ENCODE measurements at regions not wholly inside any gene's neighbourhood (a gene's known extent, or its start where the extent isn't known, plus 50 kb on each side); places are given as distances from the start of the nearest gene placed in this dataset.

DNA sequence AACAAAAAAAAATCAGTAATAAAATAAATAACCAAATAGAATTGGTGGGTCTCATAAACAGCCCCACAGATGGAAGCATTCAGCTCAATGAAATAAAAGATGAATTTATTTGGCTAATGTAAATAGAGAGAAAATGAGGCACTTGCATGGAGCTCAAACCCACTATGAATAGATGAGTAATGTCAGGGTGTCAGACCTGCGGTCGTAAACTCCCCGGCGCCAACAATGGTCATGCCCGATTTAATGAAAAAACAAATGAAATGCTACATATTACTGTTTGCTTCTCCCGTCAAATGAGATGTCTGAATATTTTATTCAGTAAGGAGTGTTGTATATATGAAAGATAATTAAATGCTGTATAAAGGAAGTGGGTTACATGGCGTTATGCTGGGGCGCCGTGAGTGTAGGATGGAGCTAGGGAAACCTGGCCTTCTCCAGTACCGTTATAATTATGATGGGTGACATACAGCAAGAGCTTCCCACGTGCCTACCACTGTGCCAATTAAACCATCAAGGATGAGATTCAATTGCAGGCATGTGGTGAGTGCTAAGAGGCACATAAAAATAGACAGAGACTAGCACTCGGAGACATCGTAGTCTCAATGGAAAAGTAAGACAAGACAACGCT is 648.1 kb downstream of the BCL11B start:
- DNase-seq (ENCODE audit: low read depth) = no peak

DNA sequence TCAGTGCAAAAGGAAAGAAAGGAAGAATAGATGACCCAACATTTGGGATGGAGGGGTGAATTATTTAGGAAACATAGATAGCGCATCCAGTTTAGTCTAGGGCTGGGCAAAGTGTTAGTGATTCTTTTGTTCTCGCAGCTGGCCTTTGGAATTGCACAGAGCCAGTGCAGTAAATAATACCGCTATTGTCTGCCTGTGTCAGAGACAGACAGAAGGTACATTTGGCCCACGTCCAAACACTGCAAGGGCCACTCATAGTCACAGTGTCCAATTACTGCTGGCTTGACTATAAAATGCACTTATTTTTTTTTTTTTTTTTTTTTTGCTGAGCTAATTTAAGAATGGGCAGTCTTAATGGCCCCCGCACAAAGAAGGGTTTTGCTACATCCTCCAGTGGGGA is 638.6 kb downstream of the BCL11B start:
- no peak for DNase-seq (ENCODE audit: low read depth)

- no peak for DNase-seq (ENCODE audit: low read depth)
Observed at GRCh38 chr14:98634043-98634820, 637.8 kb downstream of the BCL11B start.

GRCh38 chr14:98638366-98638765 is 633.6 kb downstream of the BCL11B start:
- no peak for DNase-seq (ENCODE audit: low read depth)

- DNase-seq (ENCODE audit: low read depth) = no peak
Observed at GRCh38 chr14:98647754-98648153, 624.2 kb downstream of the BCL11B start.

DNA sequence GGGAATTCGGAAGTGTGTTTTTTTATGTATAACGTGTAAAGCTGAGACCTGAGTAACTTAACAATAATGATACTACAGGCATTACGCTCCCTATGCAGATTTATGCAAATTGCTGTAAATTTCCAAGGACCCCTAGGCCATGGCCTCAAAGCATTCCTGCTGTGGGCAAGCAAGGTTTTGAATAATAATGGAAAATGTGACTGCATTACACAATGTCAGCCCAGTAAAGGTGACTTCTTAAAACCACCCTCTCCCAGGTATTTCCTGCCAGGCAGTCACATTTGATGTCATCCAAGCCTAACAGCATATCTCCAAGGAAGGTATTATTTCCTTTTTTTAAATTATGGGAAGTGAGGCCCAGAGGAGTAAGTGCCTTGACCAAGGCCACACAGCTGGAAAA is 621.0 kb downstream of the BCL11B start:
- DNase-seq (ENCODE audit: low read depth) = no peak

- DNase-seq (ENCODE audit: low read depth) = no peak
Observed at GRCh38 chr14:98665007-98665406, 607.0 kb downstream of the BCL11B start.

DNA sequence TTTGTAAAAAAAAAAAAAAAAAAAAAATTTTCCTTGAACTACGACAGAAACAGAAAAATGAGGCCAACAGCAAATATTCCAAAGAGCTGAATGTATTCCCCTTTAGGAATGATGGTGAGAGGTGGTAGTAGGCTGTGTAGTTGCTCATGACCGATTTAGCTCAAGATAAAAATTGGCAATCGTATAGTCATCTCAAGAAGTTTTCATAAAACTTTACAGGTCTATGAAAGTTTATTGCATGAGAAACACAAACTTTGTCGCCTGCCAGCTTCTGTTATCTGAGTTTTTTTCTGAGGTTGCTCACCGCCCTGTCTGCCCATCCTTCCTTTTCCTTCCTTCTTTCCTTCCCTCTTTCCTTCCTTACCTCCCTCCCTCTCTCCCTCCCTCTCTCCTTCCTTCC is 605.5 kb downstream of the BCL11B start:
- DNase-seq (ENCODE audit: low read depth) = no peak

- DNase-seq (ENCODE audit: low read depth) = no peak
Observed at GRCh38 chr14:98682033-98682432, 590.0 kb downstream of the BCL11B start.

GRCh38 chr14:98682726-98683125 is 589.3 kb downstream of the BCL11B start:
- no peak for DNase-seq (ENCODE audit: low read depth)

DNA sequence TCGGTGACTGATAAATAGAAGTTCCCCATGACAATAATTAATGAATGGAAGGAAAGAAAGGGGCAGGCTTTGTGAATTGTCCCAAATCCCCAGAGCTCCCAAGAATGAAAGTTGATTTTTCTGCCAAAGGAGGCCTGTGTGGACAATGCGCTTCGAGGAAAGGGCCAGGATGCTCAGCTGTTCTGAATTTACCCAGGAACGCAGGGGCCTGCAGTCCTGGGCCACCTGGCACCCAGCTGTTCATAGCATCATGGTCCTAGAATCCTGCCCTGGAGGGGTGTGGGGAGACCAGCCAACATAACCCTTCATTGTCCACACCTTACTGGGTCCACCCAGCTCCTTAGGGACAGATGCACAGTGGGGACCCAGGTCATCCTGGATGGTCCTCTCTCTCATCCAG is 587.5 kb downstream of the BCL11B start:
- no peak for DNase-seq (ENCODE audit: low read depth)

DNA sequence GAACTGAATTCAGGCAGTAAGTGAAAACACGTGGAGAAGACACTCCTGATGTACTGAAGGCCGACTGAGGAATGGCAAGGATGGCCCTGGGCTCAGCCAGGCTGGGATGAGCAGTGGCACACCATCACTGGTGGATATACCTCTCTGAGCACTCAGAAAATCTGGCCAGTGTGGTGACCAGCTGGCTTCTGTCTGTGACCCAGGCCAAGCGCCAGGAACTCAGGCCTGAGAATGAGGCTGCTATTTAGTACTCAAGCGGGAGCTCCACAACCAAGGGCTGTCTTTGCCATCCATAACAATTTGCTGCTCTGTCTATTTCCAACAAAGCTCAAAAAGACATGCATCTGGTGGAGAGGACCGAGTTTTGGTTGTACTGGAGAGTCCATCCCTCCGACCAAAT is 586.3 kb downstream of the BCL11B start:
- DNase-seq (ENCODE audit: low read depth) = no peak

DNA sequence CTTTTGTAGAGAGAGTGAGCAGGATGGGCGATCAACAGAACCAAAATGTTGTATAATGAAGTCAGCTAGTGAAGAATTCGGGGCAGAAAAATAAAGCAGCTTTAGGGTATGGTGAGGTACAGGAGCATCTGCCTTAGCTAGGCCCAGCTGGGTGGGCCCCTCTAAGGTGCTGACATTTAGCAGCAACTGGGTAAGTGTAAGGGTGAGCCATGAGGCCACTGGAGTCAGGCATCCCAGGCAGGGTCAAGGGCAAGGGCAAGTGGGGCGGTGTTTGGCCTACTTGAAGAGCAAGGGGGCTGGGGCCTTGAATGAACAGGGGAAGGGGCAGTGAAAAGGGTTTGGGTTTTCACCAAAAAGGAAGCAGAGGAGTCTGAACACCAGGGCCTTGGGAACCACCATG is 583.6 kb downstream of the BCL11B start:
- DNase-seq (ENCODE audit: low read depth) = no peak

DNA sequence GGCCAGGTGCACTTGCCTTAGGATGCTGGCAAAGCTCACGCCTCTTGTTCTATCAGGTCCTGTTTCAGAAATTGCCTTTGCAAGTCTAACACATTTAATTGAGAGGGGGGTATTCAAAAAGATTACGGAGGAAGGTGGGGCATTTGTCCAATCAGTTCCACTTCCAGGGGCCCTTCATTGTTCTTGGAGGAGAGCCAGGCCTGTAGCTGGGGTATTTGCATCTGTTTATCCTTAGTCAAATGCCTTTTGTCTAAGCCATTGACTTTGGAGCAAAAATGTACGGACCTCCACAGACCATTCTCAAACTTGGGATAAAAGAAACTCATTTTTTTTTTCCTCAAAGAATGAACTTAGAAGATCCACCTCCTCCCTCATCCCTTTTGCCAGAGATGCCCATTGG is 582.0 kb downstream of the BCL11B start:
- DNase-seq (ENCODE audit: low read depth) = no peak

DNA sequence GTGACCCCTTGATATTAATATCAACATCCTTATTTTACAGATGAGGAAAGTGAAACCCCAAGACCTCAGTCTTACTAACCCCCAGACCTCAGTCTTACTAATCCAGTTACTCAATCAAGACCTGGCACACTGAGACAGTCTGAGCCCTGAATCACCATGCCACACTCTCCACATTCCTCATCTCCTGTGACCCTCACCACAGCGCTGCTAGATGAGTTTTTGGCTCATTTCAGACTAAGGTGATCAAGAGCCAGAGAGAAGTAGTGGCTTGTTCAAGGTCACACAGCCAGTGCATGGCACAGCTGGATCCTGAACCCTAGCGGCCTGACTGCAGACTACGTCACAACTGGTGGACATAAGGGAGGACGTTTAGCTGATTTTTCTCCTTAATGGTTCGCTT is 579.2 kb downstream of the BCL11B start:
- no peak for DNase-seq (ENCODE audit: low read depth)

GRCh38 chr14:98694541-98694940 is 577.5 kb downstream of the BCL11B start:
- DNase-seq (ENCODE audit: low read depth) = no peak

- no peak for DNase-seq (ENCODE audit: low read depth)
Observed at GRCh38 chr14:98695809-98696208, 576.2 kb downstream of the BCL11B start.

DNA sequence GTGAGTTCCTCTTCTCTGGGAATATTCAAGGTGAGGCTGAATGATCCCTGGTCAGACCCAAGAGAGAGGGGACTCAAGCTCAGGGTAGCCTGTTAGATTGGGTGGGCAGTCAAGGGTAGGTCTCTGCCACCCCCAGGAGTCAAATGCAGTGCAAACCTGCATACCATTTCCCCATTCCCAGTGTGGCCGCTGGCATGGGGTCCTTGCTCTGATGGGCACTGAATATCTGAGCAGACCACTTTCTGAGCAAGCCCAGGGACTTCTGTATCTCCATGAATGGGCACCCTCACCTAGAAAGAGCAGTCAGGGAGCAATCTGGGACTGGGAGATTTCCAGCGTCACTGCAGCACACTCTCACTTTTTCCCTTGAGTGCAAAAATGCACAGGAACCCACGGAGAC is 573.7 kb downstream of the BCL11B start:
- DNase-seq (ENCODE audit: low read depth) = no peak

DNA sequence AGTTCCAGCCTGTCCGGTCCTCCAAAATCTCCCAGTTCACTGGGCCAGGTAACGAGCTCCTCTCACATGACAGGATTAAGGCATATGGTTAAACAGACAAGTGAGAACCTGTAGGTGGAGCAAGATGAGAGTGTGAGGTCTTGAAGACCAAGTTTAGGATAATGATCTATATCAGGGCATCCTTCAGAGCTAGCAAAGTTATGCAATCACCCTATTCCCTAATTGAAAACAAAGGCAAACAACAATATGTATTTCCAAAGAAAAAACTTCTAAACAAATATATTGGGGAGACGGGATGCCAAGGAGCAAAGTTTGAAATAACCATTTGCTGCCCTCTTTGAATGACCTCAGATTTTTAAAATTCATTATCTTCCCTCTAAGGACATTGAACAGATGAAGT is 571.2 kb downstream of the BCL11B start:
- DNase-seq (ENCODE audit: low read depth) = no peak

DNA sequence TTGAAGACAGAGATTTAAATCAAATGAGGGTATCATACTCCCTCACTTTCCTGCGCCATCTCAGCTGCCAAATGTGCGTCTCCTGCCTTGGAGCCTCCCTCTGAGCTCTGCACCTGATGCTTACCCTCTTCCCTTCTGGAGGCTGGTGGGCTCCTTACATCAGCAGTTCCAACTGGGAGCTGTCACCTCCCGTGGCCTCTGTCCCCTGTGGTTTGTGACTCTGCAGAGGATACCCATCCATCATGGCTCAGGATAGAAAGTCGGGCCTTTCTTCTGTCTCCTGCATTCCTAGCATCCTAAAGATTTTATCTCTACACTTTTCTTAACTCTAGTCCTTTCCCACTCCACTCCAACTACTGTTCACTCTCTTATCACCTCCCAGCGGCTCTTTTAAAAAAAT is 570.6 kb downstream of the BCL11B start:
- DNase-seq (ENCODE audit: low read depth) = no peak

DNA sequence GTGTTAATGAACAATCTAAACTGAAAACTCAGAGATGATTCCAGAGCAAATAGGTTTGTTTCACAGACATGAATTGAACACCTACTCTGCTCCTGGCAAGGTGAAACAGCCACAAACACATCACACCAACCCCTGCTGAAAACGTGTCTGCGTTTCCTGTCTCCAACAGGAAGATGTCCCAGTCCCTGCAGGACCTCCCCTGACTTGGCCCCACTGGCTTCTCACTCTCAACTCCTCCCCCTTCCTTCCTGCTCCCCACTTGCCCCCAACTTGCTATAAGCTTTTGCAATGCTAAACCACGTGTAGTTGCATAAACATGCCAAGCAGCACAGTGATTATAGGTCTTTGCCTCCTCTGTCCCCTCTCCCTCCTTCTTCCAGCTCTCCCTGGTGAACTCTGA is 567.6 kb downstream of the BCL11B start:
- DNase-seq (ENCODE audit: low read depth) = no peak

DNA sequence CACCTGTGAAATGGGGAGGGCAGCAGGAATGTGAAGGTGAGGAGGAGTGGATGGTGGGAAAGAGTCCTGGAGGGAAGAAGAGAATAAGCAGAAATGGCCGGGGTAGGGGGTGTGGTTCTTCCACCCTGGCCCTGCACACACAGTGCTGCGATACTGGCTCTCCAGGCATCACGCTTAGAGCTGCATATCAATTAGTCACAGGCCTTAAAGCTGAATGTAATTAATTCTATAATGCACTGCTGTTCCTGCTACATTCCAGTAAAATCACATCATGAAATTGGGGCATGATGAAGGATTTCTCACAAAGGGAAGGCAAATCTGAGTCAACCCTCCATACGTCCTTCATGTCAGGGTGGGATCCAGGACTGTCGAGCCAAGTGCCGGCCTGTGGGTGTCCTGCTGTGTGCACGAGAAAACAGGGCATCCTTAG is 566.1 kb downstream of the BCL11B start:
- no peak for DNase-seq (ENCODE audit: low read depth)

GRCh38 chr14:98707522-98707921 is 564.5 kb downstream of the BCL11B start:
- DNase-seq (ENCODE audit: low read depth) = no peak

DNA sequence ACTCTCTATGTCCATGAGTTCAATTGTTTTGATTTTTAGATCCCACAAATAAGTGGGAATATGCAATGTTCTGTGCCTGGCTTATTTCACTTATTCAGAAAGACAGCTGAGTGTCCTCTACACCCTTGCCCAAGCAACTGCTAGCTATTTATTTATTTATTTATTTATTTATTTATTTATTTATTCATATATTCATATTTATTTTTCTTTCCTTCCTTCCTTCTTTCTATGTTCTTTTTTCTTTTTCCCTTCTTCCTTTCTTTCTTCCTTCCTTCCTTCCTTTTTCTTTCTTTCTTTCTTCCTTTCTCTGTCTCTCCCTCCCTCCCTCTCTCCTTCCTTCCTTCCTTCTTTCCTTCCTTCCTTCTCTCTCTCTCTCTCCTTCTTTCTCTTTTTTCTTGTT is 563.4 kb downstream of the BCL11B start:
- no peak for DNase-seq (ENCODE audit: low read depth)
